Neuron (in vitro differentiated cells): ENCODE measurements at regions not wholly inside any gene's neighbourhood (a gene's known extent, or its start where the extent isn't known, plus 50 kb on each side); places are given as distances from the start of the nearest gene placed in this dataset.
"Not testable (repeated sequence)": the region's sequence is repeated elsewhere in the genome, so short reads cannot be mapped to it uniquely, and the experiment has no call there.

Source experiments
- H2AFZ ChIP-seq: one replicate; pipeline ENCODE4 v1.6.1; 2013; ENCODE audit warnings: low read depth, mild to moderate bottlenecking, inconsistent platforms, low read length, moderate library complexity
- H3K27me3 ChIP-seq: one replicate; pipeline ENCODE4 v1.6.1; 2013; ENCODE audit warnings: low read length; ENCODE audit not compliant: insufficient read depth
- H3K36me3 ChIP-seq: one replicate; pipeline ENCODE4 v1.6.1; 2013; ENCODE audit warnings: low read length; ENCODE audit not compliant: insufficient read depth
- H3K4me1 ChIP-seq: one replicate; pipeline ENCODE4 v1.6.1; 2013; ENCODE audit warnings: low read length; ENCODE audit not compliant: insufficient read depth
- H3K4me3 ChIP-seq: 2 replicates; pipeline ENCODE4 v1.5.1; 2013; ENCODE audit warnings: mild to moderate bottlenecking, low read length, moderate library complexity
- H3K9me3 ChIP-seq: one replicate; pipeline ENCODE4 v1.6.1; 2013; ENCODE audit warnings: low read length

GRCh38 chr5:90221951-90222350 is 187.6 kb downstream of the CETN3 start:
- no peaks in the 10 kb centered on the region for H3K36me3 ChIP-seq
- no peak overlapping the region for H2AFZ ChIP-seq
- no peaks in the 10 kb centered on the region for H3K4me1 ChIP-seq
- no peaks in the 10 kb centered on the region for H3K9me3 ChIP-seq
- no peaks in the 10 kb centered on the region for H3K27me3 ChIP-seq
- no peak overlapping the region for H3K4me3 ChIP-seq

GRCh38 chr5:90220554-90220953 is 189.0 kb downstream of the CETN3 start:
- Histone ChIP-seq H3K4me1 (no peaks in the 10 kb centered on the region), H3K4me3 (no peak overlapping the region)

GRCh38 chr5:90214991-90215390 is 194.6 kb downstream of the CETN3 start:
- H3K4me1 ChIP-seq = no peaks in the 10 kb centered on the region
- no peaks in the 10 kb centered on the region for H3K36me3 ChIP-seq
- H3K9me3 ChIP-seq = no peaks in the 10 kb centered on the region
- H3K27me3 ChIP-seq = no peaks in the 10 kb centered on the region
- no peak overlapping the region for H3K4me3 ChIP-seq
- H2AFZ ChIP-seq = no peak overlapping the region

More at GRCh38 chr5:90220554-90220953, 189.0 kb downstream of the CETN3 start:
- Histone ChIP-seq H3K27me3 (no peaks in the 10 kb centered on the region), H3K36me3 (no peaks in the 10 kb centered on the region), H3K9me3 (no peaks in the 10 kb centered on the region), H2AFZ (no peak overlapping the region)

- not testable (repeated sequence) for H3K4me3 ChIP-seq, H3K4me1 ChIP-seq, H3K36me3 ChIP-seq, H3K9me3 ChIP-seq, H2AFZ ChIP-seq, H3K27me3 ChIP-seq
These were observed 201.2 kb downstream of the CETN3 start for GRCh38 chr5:90208323-90208722.

GRCh38 chr5:90201923-90202322 is 207.6 kb downstream of the CETN3 start:
- Histone ChIP-seq H3K4me1 (no peaks in the 10 kb centered on the region), H3K9me3 (no peaks in the 10 kb centered on the region), H3K27me3 (no peaks in the 10 kb centered on the region), H3K4me3 (no peak overlapping the region), H2AFZ (no peak overlapping the region), H3K36me3 (no peaks in the 10 kb centered on the region)

- Histone ChIP-seq H3K4me3 (no peak overlapping the region), H3K27me3 (no peaks in the 10 kb centered on the region), H2AFZ (no peak overlapping the region), H3K9me3 (no peaks in the 10 kb centered on the region), H3K4me1 (peaks cover 8% of the 10 kb centered on the region), H3K36me3 (no peaks in the 10 kb centered on the region)
These were observed 216.3 kb downstream of the CETN3 start for GRCh38 chr5:90193185-90193822.

GRCh38 chr5:90191352-90192045 is 218.1 kb downstream of the CETN3 start:
- Histone ChIP-seq H3K4me1 (peaks cover 8% of the 10 kb centered on the region), H3K27me3 (no peaks in the 10 kb centered on the region), H3K36me3 (no peaks in the 10 kb centered on the region), H3K4me3 (no peak overlapping the region), H3K9me3 (no peaks in the 10 kb centered on the region), H2AFZ (no peak overlapping the region)

GRCh38 chr5:90185897-90186468 is 223.6 kb downstream of the CETN3 start:
- no peaks in the 10 kb centered on the region for H3K9me3 ChIP-seq
- peaks cover 8% of the 10 kb centered on the region for H3K4me1 ChIP-seq
- no peaks in the 10 kb centered on the region for H3K27me3 ChIP-seq
- H3K36me3 ChIP-seq = no peaks in the 10 kb centered on the region
- H3K4me3 ChIP-seq = no peak overlapping the region
- H2AFZ ChIP-seq = no peak overlapping the region

- no peak overlapping the region for H2AFZ ChIP-seq
- no peaks in the 10 kb centered on the region for H3K9me3 ChIP-seq
- no peaks in the 10 kb centered on the region for H3K36me3 ChIP-seq
- H3K4me1 ChIP-seq = peaks cover 2% of the 10 kb centered on the region
- H3K27me3 ChIP-seq = no peaks in the 10 kb centered on the region
- no peak overlapping the region for H3K4me3 ChIP-seq
These were observed 224.8 kb downstream of the CETN3 start for GRCh38 chr5:90184764-90185163.

GRCh38 chr5:90182726-90183125 is 226.8 kb downstream of the CETN3 start:
- peaks cover 2% of the 10 kb centered on the region for H3K4me1 ChIP-seq
- H2AFZ ChIP-seq = no peak overlapping the region
- H3K36me3 ChIP-seq = no peaks in the 10 kb centered on the region
- H3K27me3 ChIP-seq = no peaks in the 10 kb centered on the region
- H3K9me3 ChIP-seq = no peaks in the 10 kb centered on the region
- H3K4me3 ChIP-seq = no peak overlapping the region

- Histone ChIP-seq H3K4me3 (no peak overlapping the region), H2AFZ (no peak overlapping the region), H3K27me3 (no peaks in the 10 kb centered on the region), H3K36me3 (no peaks in the 10 kb centered on the region), H3K9me3 (no peaks in the 10 kb centered on the region), H3K4me1 (no peaks in the 10 kb centered on the region)
These were observed 235.3 kb downstream of the CETN3 start for GRCh38 chr5:90174236-90174635.

- Histone ChIP-seq H2AFZ (no peak overlapping the region), H3K36me3 (no peaks in the 10 kb centered on the region), H3K4me3 (no peak overlapping the region), H3K9me3 (no peaks in the 10 kb centered on the region), H3K27me3 (no peaks in the 10 kb centered on the region), H3K4me1 (peaks cover 2% of the 10 kb centered on the region)
These were observed 236.1 kb downstream of the CETN3 start for GRCh38 chr5:90173299-90174030.

- no peak overlapping the region for H3K4me3 ChIP-seq
- no peaks in the 10 kb centered on the region for H3K9me3 ChIP-seq
- H3K4me1 ChIP-seq = peaks cover 2% of the 10 kb centered on the region
These were observed 238.1 kb downstream of the CETN3 start for GRCh38 chr5:90171466-90171865.

More at GRCh38 chr5:90171466-90171865, 238.1 kb downstream of the CETN3 start:
- Histone ChIP-seq H3K36me3 (no peaks in the 10 kb centered on the region), H2AFZ (no peak overlapping the region), H3K27me3 (no peaks in the 10 kb centered on the region)
